IMR-90 (cell line): ENCODE measurements at regions not wholly inside any gene's neighbourhood (a gene's known extent, or its start where the extent isn't known, plus 50 kb on each side); places are given as distances from the start of the nearest gene placed in this dataset.

Source experiments
- CHD1 ChIP-seq: IDR thresholded peaks from 2 replicates; pipeline ENCODE4 v1.6.1; 2012; ENCODE audit warnings: low read depth, low read length, improper control_type of control experiment
- MXI1 ChIP-seq: IDR thresholded peaks from 2 replicates; pipeline ENCODE4 v1.6.1; 2012; ENCODE audit warnings: low read depth, mild to moderate bottlenecking, low read length, moderate library complexity, borderline replicate concordance
- POLR2A ChIP-seq: IDR thresholded peaks from 2 replicates; pipeline ENCODE4 v1.6.1; 2012; ENCODE audit warnings: mild to moderate bottlenecking, low read depth, low read length
- SMC3 ChIP-seq: fragments of 150-350 bp; IDR thresholded peaks from 2 replicates; pipeline ENCODE4 v1.6.1; 2016; ENCODE audit warnings: low read depth, mild to moderate bottlenecking, antibody characterized with exemption, low read length, moderate library complexity
- TF ChIP-seq, protein P1 (sequence below): conservative IDR thresholded peaks from 2 replicates; pipeline ENCODE4 v1.5.1; 2012; ENCODE audit warnings: mild to moderate bottlenecking, low read depth, low read length, improper control_type of control experiment
- TF ChIP-seq, protein P2 (sequence below): fragments of 150-350 bp; IDR thresholded peaks from 2 replicates; pipeline ENCODE4 v1.6.1; 2016; ENCODE audit warnings: low read depth, mild to moderate bottlenecking, low read length, moderate library complexity, borderline replicate concordance
- TF ChIP-seq, protein P3 (sequence below): fragments of 150-350 bp; IDR thresholded peaks from 2 replicates; pipeline ENCODE4 v1.6.1; 2017; ENCODE audit warnings: mild to moderate bottlenecking, antibody characterized with exemption, low read length, low read depth

DNA sequence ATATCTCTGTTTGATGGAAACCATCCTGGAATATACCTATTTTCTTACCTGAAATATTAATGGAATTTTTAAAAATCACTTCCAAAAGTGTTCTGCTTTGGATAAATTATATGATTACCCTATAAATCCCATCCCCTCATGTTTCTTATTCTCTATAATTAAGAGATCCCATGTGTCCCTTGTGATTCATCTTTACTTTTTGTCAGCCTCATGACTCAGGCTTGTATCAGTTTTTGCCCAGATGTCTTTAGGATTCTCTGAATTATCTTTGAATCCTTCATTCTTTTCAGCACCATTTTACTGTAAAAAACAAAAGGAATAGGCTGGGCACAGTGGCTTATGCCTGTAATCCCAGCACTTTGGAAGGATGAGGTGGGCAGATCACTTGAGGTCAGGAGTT lies 804.5 kb upstream of the CITED2 start:
- TF ChIP-seq, protein P1, sequence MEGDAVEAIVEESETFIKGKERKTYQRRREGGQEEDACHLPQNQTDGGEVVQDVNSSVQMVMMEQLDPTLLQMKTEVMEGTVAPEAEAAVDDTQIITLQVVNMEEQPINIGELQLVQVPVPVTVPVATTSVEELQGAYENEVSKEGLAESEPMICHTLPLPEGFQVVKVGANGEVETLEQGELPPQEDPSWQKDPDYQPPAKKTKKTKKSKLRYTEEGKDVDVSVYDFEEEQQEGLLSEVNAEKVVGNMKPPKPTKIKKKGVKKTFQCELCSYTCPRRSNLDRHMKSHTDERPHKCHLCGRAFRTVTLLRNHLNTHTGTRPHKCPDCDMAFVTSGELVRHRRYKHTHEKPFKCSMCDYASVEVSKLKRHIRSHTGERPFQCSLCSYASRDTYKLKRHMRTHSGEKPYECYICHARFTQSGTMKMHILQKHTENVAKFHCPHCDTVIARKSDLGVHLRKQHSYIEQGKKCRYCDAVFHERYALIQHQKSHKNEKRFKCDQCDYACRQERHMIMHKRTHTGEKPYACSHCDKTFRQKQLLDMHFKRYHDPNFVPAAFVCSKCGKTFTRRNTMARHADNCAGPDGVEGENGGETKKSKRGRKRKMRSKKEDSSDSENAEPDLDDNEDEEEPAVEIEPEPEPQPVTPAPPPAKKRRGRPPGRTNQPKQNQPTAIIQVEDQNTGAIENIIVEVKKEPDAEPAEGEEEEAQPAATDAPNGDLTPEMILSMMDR: no peak
- TF ChIP-seq POLR2A (no peak), SMC3 (no peak), CHD1 (no peak), MXI1 (no peak)
- TF ChIP-seq, protein P2, sequence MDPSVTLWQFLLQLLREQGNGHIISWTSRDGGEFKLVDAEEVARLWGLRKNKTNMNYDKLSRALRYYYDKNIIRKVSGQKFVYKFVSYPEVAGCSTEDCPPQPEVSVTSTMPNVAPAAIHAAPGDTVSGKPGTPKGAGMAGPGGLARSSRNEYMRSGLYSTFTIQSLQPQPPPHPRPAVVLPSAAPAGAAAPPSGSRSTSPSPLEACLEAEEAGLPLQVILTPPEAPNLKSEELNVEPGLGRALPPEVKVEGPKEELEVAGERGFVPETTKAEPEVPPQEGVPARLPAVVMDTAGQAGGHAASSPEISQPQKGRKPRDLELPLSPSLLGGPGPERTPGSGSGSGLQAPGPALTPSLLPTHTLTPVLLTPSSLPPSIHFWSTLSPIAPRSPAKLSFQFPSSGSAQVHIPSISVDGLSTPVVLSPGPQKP: no peak
- TF ChIP-seq, protein P3, sequence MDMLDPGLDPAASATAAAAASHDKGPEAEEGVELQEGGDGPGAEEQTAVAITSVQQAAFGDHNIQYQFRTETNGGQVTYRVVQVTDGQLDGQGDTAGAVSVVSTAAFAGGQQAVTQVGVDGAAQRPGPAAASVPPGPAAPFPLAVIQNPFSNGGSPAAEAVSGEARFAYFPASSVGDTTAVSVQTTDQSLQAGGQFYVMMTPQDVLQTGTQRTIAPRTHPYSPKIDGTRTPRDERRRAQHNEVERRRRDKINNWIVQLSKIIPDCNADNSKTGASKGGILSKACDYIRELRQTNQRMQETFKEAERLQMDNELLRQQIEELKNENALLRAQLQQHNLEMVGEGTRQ: no peak
